GM13977 (cell line): ENCODE measurements at regions not wholly inside any gene's neighbourhood (a gene's known extent, or its start where the extent isn't known, plus 50 kb on each side); places are given as distances from the start of the nearest gene placed in this dataset.
"Not testable (repeated sequence)": the region's sequence is repeated elsewhere in the genome, so short reads cannot be mapped to it uniquely, and the experiment has no call there.

Experiments used
- DNase-seq: peaks from one replicate; pipeline ENCODE4 v3.0.0; 2012; ENCODE audit warnings: low spot score
- CTCF ChIP-seq: IDR thresholded peaks from 2 replicates; pipeline ENCODE4 v1.5.1; 2012; ENCODE audit warnings: mild to moderate bottlenecking, control low read depth; ENCODE audit not compliant: insufficient read depth; ENCODE audit errors: extremely low read depth, missing control alignments
- in situ Hi-C: fragments of 300-500 bp; cut with MboI; formaldehyde crosslinking; loops from one replicate; pipeline ENCODE4 v1.12.0; 2022; ENCODE audit warnings: low sequenced_read_pairs, low pct_unique_long_range_greater_than_20kb, mixed read lengths, inconsistent platforms; ENCODE audit not compliant: unreplicated experiment

- DNase-seq, result no peak
- in situ Hi-C loops, result no loop called here
- no peak for TF ChIP-seq CTCF
These were observed 171.1 kb downstream of the URI1 start for GRCh38 chr19:30113186-30113585.

GRCh38 chr19:30114095-30114494 is 172.1 kb downstream of the URI1 start:
- in situ Hi-C loops, DNase-seq: not testable (repeated sequence)

- no peak for TF ChIP-seq CTCF
- in situ Hi-C loops, result no loop called here
- DNase-seq, result no peak
These were observed 173.9 kb downstream of the URI1 start for GRCh38 chr19:30115947-30116346.

- TF ChIP-seq CTCF, result no peak
- in situ Hi-C loops, result no loop called here
These were observed 174.5 kb downstream of the URI1 start for GRCh38 chr19:30116530-30116929.

GRCh38 chr19:30116984-30117555 is 175.0 kb downstream of the URI1 start:
- DNase-seq, result no peak

More at GRCh38 chr19:30116530-30116929, 174.5 kb downstream of the URI1 start:
- no peak for DNase-seq

GRCh38 chr19:30117636-30118145 is 175.7 kb downstream of the URI1 start:
- TF ChIP-seq CTCF, result no peak
- in situ Hi-C loops, result no loop called here
- DNase-seq, result no peak

More at GRCh38 chr19:30116984-30117555, 175.0 kb downstream of the URI1 start:
- TF ChIP-seq CTCF, result no peak
- in situ Hi-C loops, result no loop called here

- TF ChIP-seq CTCF, result no peak
- DNase-seq, result no peak
- in situ Hi-C loops, result no loop called here
These were observed 176.2 kb downstream of the URI1 start for GRCh38 chr19:30118221-30118620.
